K562 (cell line): ENCODE measurements at regions not wholly inside any gene's neighbourhood (a gene's known extent, or its start where the extent isn't known, plus 50 kb on each side); places are given as distances from the start of the nearest gene placed in this dataset.
A peak's percentile ranks its signal among the peaks of the same experiment; 100 is the strongest.
"Not testable (repeated sequence)": the region's sequence is repeated elsewhere in the genome, so short reads cannot be mapped to it uniquely, and the experiment has no call there.

Source experiments
- ATAC-seq: fragments of 200-7000 bp; cut with Tn5 transposase; 3 replicates; pipeline ENCODE4 v1.9.1; 2020; ENCODE audit warnings: moderate library complexity
- BruUV-seq: library from RNA; stranded (reverse); fragments of 400-500 nt; replicated peaks from 2 replicates; lab custom pipeline; 2021; lab: Mats Ljungman, UMichigan
- CTCF ChIA-PET: fragments of 300-600 bp; formaldehyde crosslinking; extraction: SDS; loops from one replicate; lab custom pipeline; 2021; ENCODE audit warnings: low intra/inter-chr PET ratio; lab: Yijun Ruan, JAX
- POLR2A ChIA-PET: fragments of 300-600, 350-650 bp; sonication (Branson Sonifier 250); formaldehyde crosslinking; extraction: SDS; loops from one replicate; lab custom pipeline; 2021; ENCODE audit warnings: antibody characterized with exemption, inconsistent platforms; lab: Yijun Ruan, JAX
- DNase-seq, 4 experiments: peaks; one replicate each; pipeline versions ENCODE4 v3.0.0 to v3.0.0-alpha.2; 2011 to 2018; ENCODE audit warnings: low spot score in 3 of 4, mixed read lengths in 3 of 4; ENCODE audit errors: extremely low read depth in 1 of 4
- FAIRE-seq: peaks from 2 replicates; lab custom pipeline; 2011; peaks lifted over from hg19 to GRCh38; lab: Jason Lieb, UNC
- H2AFZ ChIP-seq: 2 replicates; pipeline ENCODE4 v1.6.0; 2011; ENCODE audit warnings: low read depth, low read length, control low read depth, inconsistent platforms
- H3K27ac ChIP-seq: fragments of 200-600 bp; 3 replicates; pipeline ENCODE4 v1.8.0; 2011; ENCODE audit warnings: low read depth, mild to moderate bottlenecking, control low read depth, inconsistent platforms, low read length, moderate library complexity, mixed read lengths; ENCODE audit errors: extremely low read depth
- H3K27me3 ChIP-seq, 2 experiments: fragments of 300-600 bp in 1 of 2; 2 replicates in 1 of 2; 3 replicates in 1 of 2; pipeline versions ENCODE4 v1.6.0 to v1.8.0; 2011; ENCODE audit warnings: inconsistent platforms in 2 of 2, low read length in 2 of 2, mild to moderate bottlenecking in 1 of 2, mixed read lengths in 1 of 2, moderate library complexity in 1 of 2; ENCODE audit not compliant: control insufficient read depth in 2 of 2, insufficient read depth in 2 of 2
- H3K36me3 ChIP-seq: fragments of 300-600 bp; 3 replicates; pipeline ENCODE4 v1.8.0; 2011; ENCODE audit warnings: mild to moderate bottlenecking, low read length, inconsistent platforms; ENCODE audit not compliant: control insufficient read depth, insufficient read depth
- H3K4me1 ChIP-seq, 2 experiments: fragments of 200-600 bp in 1 of 2; replicated peaks in 1 of 2; 2 replicates in 1 of 2; 3 replicates in 1 of 2; pipeline versions ENCODE4 v1.5.1 to v1.8.0; 2011; ENCODE audit warnings: inconsistent platforms in 2 of 2, low read length in 2 of 2, mild to moderate bottlenecking in 1 of 2, mixed read lengths in 1 of 2, moderate library complexity in 1 of 2; ENCODE audit not compliant: control insufficient read depth in 2 of 2, insufficient read depth in 2 of 2
- H3K4me2 ChIP-seq: 2 replicates; pipeline ENCODE4 v1.6.1; 2011; ENCODE audit warnings: low read length, control low read depth, inconsistent platforms, mixed read lengths; ENCODE audit not compliant: insufficient read depth
- H3K4me3 ChIP-seq: fragments of 200-600 bp; sonication (generic), shearing (Covaris generic); 2 replicates; pipeline ENCODE4 v1.5.1; 2016; ENCODE audit warnings: control low read depth, inconsistent platforms
- H3K79me2 ChIP-seq: fragments of 200-600 bp; 3 replicates; pipeline ENCODE4 v1.8.0; 2011; ENCODE audit warnings: low read length, inconsistent platforms; ENCODE audit not compliant: control insufficient read depth, insufficient read depth
- H3K9ac ChIP-seq, 2 experiments: 2 replicates each; pipeline versions ENCODE4 v1.6.0 to v1.6.1; 2011; ENCODE audit warnings: low read depth in 2 of 2, low read length in 2 of 2, control low read depth in 1 of 2, inconsistent platforms in 1 of 2, mild to moderate bottlenecking in 1 of 2, mixed read lengths in 1 of 2; ENCODE audit not compliant: insufficient read depth in 1 of 2
- H3K9me1 ChIP-seq: one replicate; pipeline ENCODE4 v1.6.0; 2011; ENCODE audit warnings: inconsistent platforms, mild to moderate bottlenecking, low read length, moderate library complexity; ENCODE audit not compliant: control insufficient read depth, insufficient read depth
- H3K9me3 ChIP-seq: replicated peaks from 2 replicates; pipeline ENCODE4 v1.5.1; 2011; ENCODE audit warnings: low read depth, low read length, inconsistent platforms; ENCODE audit not compliant: control insufficient read depth, insufficient read depth
- H4K20me1 ChIP-seq: replicated peaks from 2 replicates; pipeline ENCODE4 v1.6.1; 2011; ENCODE audit warnings: low read length, inconsistent platforms, mixed read lengths; ENCODE audit not compliant: control insufficient read depth, insufficient read depth
- BCOR ChIP-seq: fragments of 450-650 bp; IDR thresholded peaks from 2 replicates; pipeline ENCODE4 v1.6.1; 2016
- HDAC1 ChIP-seq, 2 experiments: fragments of 450-650 bp; IDR thresholded peaks; 2 replicates each; pipeline ENCODE4 v1.6.1; 2016 to 2017; ENCODE audit warnings: inconsistent platforms in 1 of 2, mild to moderate bottlenecking in 1 of 2, moderate library complexity in 1 of 2
- JUN ChIP-seq, 2 experiments: sonication (generic) in 1 of 2; formaldehyde crosslinking in 1 of 2; IDR thresholded peaks; 2 replicates each; pipeline versions ENCODE4 v1.6.1 to v1.8.0; 2012 to 2022; ENCODE audit warnings: borderline replicate concordance in 2 of 2, mild to moderate bottlenecking in 2 of 2, improper control_type of control experiment in 1 of 2, low read depth in 1 of 2, low read length in 1 of 2, missing genetic modification reagents in 1 of 2
- KDM1A ChIP-seq, 2 experiments: fragments of 450-650 bp; IDR thresholded peaks; 2 replicates each; pipeline ENCODE4 v1.6.1; 2016; ENCODE audit warnings: mild to moderate bottlenecking in 2 of 2
- RBM25 ChIP-seq: fragments of 200-400 bp; formaldehyde crosslinking; IDR thresholded peaks from 2 replicates; pipeline ENCODE4 v1.6.1; 2018; ENCODE audit warnings: low read length, low read depth, moderate library complexity; ENCODE audit not compliant: severe bottlenecking
- SMARCA5 ChIP-seq: fragments of 450-650 bp; IDR thresholded peaks from 2 replicates; pipeline ENCODE4 v1.6.1; 2016
- TCF3 ChIP-seq: sonication (generic); formaldehyde crosslinking; IDR thresholded peaks from 2 replicates; pipeline ENCODE4 v1.4.0; 2020; ENCODE audit warnings: mild to moderate bottlenecking, missing genetic modification reagents
- ZNF146 ChIP-seq: IDR thresholded peaks from one replicate; pipeline ENCODE4 v1.6.1; 2018; ENCODE audit warnings: missing compliant biosample characterization; ENCODE audit not compliant: unreplicated experiment
- ZNF24 ChIP-seq: fragments of 450-650 bp; IDR thresholded peaks from 2 replicates; pipeline ENCODE4 v1.6.1; 2016
- WGBS: fragments of 100-300 bp; shearing (Covaris generic); methylation state at CpG from one replicate; pipeline ENCODE4 v1.1.6; 2016; ENCODE audit warnings: low coverage, mixed read lengths; ENCODE audit not compliant: insufficient coverage; ENCODE audit errors: missing lambda C conversion rate; 5-methylcytosine and 5-hydroxymethylcytosine counted together
- in situ Hi-C: fragments of 300-500 bp; cut with MboI; formaldehyde crosslinking; loops from 4 replicates; pipeline ENCODE4 v1.15.0; 2018; ENCODE audit warnings: inconsistent platforms, mixed read lengths
- intact Hi-C: fragments of 100-400 bp; cut with micrococcal nuclease; formaldehyde crosslinking; loops from 2 replicates; pipeline ENCODE4 v1.14.2; 2022
- TF ChIP-seq, protein P1 (sequence below): fragments of 450-650 bp; conservative IDR thresholded peaks from 2 replicates; pipeline ENCODE4 v1.6.1; 2016; ENCODE audit warnings: missing genetic modification characterization, low read depth, mild to moderate bottlenecking, control low read depth, missing compliant biosample characterization

- TF ChIP-seq, protein P1, sequence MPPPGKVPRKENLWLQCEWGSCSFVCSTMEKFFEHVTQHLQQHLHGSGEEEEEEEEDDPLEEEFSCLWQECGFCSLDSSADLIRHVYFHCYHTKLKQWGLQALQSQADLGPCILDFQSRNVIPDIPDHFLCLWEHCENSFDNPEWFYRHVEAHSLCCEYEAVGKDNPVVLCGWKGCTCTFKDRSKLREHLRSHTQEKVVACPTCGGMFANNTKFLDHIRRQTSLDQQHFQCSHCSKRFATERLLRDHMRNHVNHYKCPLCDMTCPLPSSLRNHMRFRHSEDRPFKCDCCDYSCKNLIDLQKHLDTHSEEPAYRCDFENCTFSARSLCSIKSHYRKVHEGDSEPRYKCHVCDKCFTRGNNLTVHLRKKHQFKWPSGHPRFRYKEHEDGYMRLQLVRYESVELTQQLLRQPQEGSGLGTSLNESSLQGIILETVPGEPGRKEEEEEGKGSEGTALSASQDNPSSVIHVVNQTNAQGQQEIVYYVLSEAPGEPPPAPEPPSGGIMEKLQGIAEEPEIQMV (tag), result no peak
- TF ChIP-seq JUN (IDR thresholded peaks at IDR 0.05; ENCODE audit: borderline replicate concordance, low read depth, low read length) (peak; percentile 22; the same call in 1 of the 2 replicates), JUN (CRISPR knock-in tag; IDR thresholded peaks at IDR 0.05; ENCODE audit: borderline replicate concordance) (no peak), TCF3 (0 out of 2 replicates have a peak, but pooled peaks have one; percentile 13)
Measured at GRCh38 chr20:29079769-29080690, 2177.4 kb upstream of the DEFB115 start (continued).

DNA sequence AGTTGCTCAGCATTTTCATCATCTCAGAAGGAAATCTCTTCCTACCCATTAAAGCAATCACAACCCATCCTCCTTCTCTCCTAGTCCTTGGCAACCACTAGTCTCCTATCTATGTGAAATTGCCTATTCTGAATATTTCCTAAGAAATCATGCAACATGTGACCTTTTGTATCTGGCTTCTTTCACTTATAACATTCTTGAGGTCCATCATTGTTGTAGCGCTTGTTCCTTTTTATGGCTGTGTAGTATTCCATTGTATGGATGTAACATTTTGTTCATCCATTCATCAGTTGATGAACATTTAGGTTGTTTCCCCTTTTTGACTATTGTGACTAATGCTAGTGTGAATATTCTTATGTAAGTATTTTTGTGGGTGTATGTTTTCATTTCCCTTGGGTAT is 2175.8 kb upstream of the DEFB115 start:
- ATAC-seq, H3K4me1 ChIP-seq, H3K27me3 ChIP-seq, H4K20me1 ChIP-seq, CTCF ChIA-PET, POLR2A ChIA-PET, FAIRE-seq, BruUV-seq, H3K9me1 ChIP-seq, H3K36me3 ChIP-seq, H3K9me3 ChIP-seq, H3K9ac ChIP-seq, DNase-seq, H2AFZ ChIP-seq, H3K4me2 ChIP-seq, H3K27ac ChIP-seq: not testable (repeated sequence)
- in situ Hi-C loops, result loop anchor here (25.0 kb wide), 1 partner anchor 531 kb away; no protein-coding TSS in a partner anchor
- TF ChIP-seq RBM25 (peak; percentile 49), ZNF24 (peak; percentile 87), ZNF146 (CRISPR knock-in tag) (peak; percentile 95), SMARCA5 (peak; percentile 61; the same call in 1 of the 2 replicates), KDM1A (IDR thresholded peaks at IDR 0.05) (peak; percentile 37 to 63; a peak in 3 of 4 replicates), HDAC1 (IDR thresholded peaks at IDR 0.05) (0 out of 4 replicates have a peak, but pooled peaks of 1 of the 2 experiments have one; percentile 28), BCOR (peak; percentile 76)
- intact Hi-C loops, result loop anchor here (10.0 kb wide), 1 partner anchor 693 kb away; no protein-coding TSS in a partner anchor
- H3K4me3 ChIP-seq, result peak overlapping the region; percentile 21; the same call in 1 of the 2 replicates
- WGBS, result 89% methylated on average over 1 of the region's 1 CpG
- H3K79me2 ChIP-seq, result peaks cover 38% of the 10 kb centered on the region
